DMS114 treated with DMSO at 0.1 percent for 48 hours (cell line): ENCODE measurements at regions not wholly inside any gene's neighbourhood (a gene's known extent, or its start where the extent isn't known, plus 50 kb on each side); places are given as distances from the start of the nearest gene placed in this dataset.

Experiments used
- DNase-seq: peaks from one replicate; lab custom pipeline; 2025; ENCODE audit not compliant: unreplicated experiment; lab: John Stamatoyannopoulos, UW

- no peak for DNase-seq
Observed at GRCh38 chr18:40607542-40608148, 1347.4 kb upstream of the PIK3C3 start.

- DNase-seq = no peak
Observed at GRCh38 chr18:40606996-40607395, 1348.0 kb upstream of the PIK3C3 start.

DNA sequence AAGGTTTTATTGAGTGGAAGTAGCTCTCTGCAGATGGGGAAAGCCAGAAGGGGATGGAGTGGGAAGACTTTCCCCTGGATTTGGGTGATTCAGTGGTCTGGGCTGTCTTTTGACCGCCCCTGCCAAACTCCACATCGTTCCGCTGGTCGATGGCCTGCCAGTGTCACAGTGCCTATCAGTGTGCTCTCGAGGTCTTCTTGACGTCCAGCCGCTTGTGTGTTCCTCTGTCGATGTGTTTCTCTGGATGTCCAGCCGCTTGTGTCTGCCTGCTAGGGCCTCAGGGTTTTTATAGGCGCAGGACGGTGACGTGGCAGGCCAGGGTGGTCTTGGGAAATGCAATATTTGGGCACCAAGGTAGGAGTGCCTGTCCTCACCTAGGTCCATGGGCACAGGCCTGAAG lies 1371.4 kb upstream of the PIK3C3 start:
- DNase-seq = no peak

DNA sequence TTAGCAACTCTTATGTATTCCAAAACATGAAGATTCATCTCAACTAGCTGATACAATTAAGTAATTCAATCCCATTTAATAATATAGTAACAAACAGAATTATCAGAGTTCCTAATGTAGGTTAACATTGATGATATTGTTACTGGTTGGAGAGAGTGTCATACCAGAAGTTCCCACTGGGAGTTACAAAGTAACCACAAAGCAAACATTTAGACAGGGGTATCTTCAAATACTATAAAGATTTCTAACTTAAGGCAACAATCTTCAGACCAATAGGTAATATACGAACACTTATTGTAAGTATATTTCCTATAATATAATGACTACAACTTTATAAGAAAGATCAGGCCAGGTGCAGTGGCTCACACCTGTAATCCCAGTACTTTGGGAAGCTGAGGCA lies 1372.9 kb upstream of the PIK3C3 start:
- no peak for DNase-seq

- DNase-seq = no peak
Observed at GRCh38 chr18:40577981-40578365, 1377.1 kb upstream of the PIK3C3 start.

- DNase-seq = no peak
Observed at GRCh38 chr18:40577239-40577980, 1377.6 kb upstream of the PIK3C3 start.

DNA sequence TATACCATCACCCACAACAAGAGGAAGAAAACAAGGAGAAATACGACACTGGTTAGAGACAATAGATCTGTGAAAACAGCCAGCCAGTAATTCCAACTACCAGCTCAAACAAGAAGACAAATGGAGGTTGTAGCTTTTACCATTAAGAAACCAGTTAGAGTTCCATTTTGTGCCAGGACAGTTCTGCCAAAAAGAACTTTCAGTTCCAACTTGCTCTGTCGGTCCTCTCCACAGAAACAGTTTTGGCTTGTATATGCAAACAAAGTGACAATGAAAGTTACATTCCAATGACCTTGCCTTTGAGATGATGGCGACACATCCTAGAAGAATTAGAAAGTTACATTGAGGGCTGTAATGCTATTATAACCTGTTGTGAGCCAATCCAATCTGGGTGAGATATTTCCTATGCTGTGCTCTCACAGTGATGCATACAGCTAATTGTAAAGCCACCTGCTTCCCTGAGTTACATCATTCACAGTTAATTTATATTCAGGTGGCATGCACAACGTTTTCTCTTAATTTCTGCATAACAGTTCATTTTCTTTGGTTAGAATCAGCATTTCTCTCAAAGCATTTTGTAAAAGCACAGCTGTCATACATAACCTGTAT lies 1378.4 kb upstream of the PIK3C3 start:
- no peak for DNase-seq

GRCh38 chr18:40570615-40571014 lies 1384.4 kb upstream of the PIK3C3 start:
- no peak for DNase-seq

DNA sequence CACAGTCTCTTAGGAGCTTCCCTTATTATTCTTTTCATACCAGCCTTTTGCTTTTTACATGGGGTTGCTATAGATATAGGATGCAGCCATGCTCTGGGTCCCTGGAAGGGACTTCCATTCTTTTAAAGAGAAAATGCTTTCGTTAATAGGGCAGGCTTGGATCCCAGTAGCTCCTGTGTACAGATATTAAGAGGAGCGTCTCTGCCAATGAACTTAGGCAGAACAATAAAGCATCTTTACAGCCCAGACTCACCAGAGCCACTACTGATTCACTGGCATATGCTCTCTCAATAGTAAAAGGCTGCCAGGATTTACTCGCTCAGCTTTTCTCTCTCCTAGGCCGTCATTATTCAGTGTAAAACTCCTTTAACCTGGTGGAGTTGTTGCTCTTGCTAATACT lies 1385.4 kb upstream of the PIK3C3 start:
- DNase-seq = no peak

DNA sequence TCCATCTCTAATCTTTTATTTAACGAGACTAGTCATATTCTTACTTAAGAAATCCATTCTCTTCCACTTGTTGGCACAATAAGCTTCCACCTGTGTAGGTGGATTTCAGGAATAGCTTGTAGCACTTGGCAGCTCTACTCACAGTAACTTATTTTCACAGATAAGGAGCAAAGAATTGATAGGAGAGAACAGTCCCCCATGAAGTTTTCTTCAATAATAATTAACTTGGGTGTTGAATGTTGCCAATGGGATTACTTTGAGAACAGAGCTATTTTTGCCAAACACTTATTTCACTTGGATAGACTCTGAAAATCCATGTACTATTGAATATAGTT lies 1388.6 kb upstream of the PIK3C3 start:
- no peak for DNase-seq

- DNase-seq = no peak
Observed at GRCh38 chr18:40565805-40566509, 1389.1 kb upstream of the PIK3C3 start.

GRCh38 chr18:40559556-40559955 lies 1395.5 kb upstream of the PIK3C3 start:
- no peak for DNase-seq

DNA sequence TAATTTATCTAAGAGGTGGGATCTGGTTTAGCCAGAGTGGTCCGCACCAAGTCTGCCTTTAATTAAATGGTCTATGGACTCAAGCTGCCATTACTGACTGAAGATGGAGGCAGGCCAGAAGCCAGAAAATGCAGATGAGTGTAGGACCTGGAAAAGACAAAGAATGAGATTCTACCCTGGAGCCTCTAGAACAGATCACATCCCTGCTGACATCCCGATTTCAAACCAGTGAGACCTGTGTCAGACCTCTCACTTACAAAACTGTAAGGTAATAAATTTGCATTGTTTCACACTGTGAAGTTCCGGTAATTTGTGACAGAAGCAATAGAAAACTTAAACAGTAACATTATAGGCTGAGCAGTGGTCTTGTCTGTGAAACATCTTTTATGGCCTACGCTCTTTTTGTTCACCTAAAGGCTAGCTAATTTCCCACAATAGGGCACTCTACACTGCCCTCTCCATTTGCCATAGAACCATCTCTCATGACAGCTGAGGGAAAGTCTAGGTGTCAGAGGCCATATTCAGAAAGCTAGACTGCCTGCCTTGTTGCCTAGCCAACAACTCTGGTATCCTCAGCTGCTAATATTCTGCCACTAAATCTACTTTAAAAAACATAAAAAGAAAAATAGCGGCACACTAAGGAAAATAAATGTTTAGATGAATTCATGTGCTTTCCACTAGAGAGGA lies 1396.2 kb upstream of the PIK3C3 start:
- no peak for DNase-seq

- DNase-seq = no peak
Observed at GRCh38 chr18:40555914-40556313, 1399.1 kb upstream of the PIK3C3 start.

- DNase-seq = no peak
Observed at GRCh38 chr18:40553029-40553428, 1402.0 kb upstream of the PIK3C3 start.

DNA sequence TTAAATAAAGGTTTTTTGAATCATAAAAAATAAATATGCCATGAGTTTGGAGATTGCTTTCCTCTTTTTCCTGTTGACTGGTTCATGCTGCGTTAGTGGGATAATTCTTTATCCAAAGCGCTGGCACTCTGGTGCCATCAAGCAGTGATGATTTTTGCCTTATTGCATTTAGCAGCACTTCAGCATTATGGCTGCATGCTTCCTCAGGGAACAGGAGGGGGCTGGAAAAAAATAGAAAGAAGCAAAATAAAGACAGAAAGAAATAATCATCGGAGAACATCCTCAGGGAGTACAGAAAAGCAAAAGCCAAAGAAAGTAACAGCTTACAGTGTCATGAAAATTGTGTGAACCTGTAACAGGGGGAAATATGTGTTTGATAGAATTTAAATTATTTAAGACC lies 1408.2 kb upstream of the PIK3C3 start:
- no peak for DNase-seq

- no peak for DNase-seq
Observed at GRCh38 chr18:40534723-40535122, 1420.3 kb upstream of the PIK3C3 start.

- no peak for DNase-seq
Observed at GRCh38 chr18:40532046-40532445, 1423.0 kb upstream of the PIK3C3 start.

GRCh38 chr18:40531051-40531450 lies 1424.0 kb upstream of the PIK3C3 start:
- no peak for DNase-seq

GRCh38 chr18:40529478-40529877 lies 1425.6 kb upstream of the PIK3C3 start:
- DNase-seq = no peak

DNA sequence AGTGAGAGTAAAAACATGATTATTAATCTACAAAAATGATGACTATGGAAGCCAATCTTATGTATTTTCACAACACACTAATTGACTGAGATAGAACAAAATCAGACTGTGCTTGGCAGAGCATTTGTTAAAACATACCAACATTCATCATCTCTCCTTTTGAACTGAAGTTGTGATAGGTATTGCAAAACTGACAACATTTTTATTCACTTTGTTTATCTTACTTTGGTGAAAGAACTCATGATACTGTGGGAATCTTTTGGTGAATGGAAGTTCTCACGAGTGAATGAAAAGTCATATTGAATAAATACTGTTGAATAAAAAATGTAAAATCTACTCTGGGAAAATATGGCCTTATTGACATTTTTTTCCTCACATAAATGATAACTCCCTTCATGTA lies 1430.2 kb upstream of the PIK3C3 start:
- no peak for DNase-seq
